Left ventricle myocardium inferior (tissue), 1 donor: ENCODE measurements at regions not wholly inside any gene's neighbourhood (a gene's known extent, or its start where the extent isn't known, plus 50 kb on each side); places are given as distances from the start of the nearest gene placed in this dataset.
A peak's percentile ranks its signal among the peaks of the same experiment; 100 is the strongest.

Source experiments
- DNase-seq: peaks from one replicate; pipeline ENCODE4 v3.0.0-alpha.2; 2020
- H3K27ac ChIP-seq: fragments of 200-600 bp; replicated peaks from 2 replicates; pipeline ENCODE4 v1.8.0; 2021
- H3K27me3 ChIP-seq: fragments of 200-600 bp; 2 replicates; pipeline ENCODE4 v1.8.0; 2021; ENCODE audit warnings: low read depth
- H3K36me3 ChIP-seq: fragments of 200-600 bp; 2 replicates; pipeline ENCODE4 v1.8.0; 2021
- H3K4me1 ChIP-seq: fragments of 200-600 bp; 2 replicates; pipeline ENCODE4 v1.8.0; 2021
- H3K4me3 ChIP-seq: fragments of 200-600 bp; 2 replicates; pipeline ENCODE4 v1.8.0; 2021; ENCODE audit warnings: mild to moderate bottlenecking, moderate library complexity
- H3K9me3 ChIP-seq: fragments of 200-600 bp; replicated peaks from 2 replicates; pipeline ENCODE4 v1.8.0; 2021
- CTCF ChIP-seq: fragments of 200-600 bp; IDR thresholded peaks from 2 replicates; pipeline ENCODE4 v1.8.0; 2021; ENCODE audit warnings: antibody characterized with exemption, mild to moderate bottlenecking, borderline replicate concordance
- intact Hi-C: fragments of 100-400 bp; cut with micrococcal nuclease; formaldehyde crosslinking; loops from one replicate; pipeline ENCODE4 v1.11.0; 2022
- donor health status: DM: no; HTN: yes; CAD: no; lungs with severe emphysema.

GRCh38 chr7:84941936-84942335 is 244.9 kb downstream of the SEMA3D start:
- Histone ChIP-seq H3K4me1 (no peaks in the 10 kb centered on the region), H3K36me3 (no peaks in the 10 kb centered on the region), H3K27ac (no peak overlapping the region), H3K9me3 (peaks cover 6% of the 10 kb centered on the region), H3K27me3 (no peaks in the 10 kb centered on the region), H3K4me3 (no peak overlapping the region)
- no peak for DNase-seq
- intact Hi-C loops = no loop called here
- TF ChIP-seq CTCF = no peak

- no peak for TF ChIP-seq CTCF
- no peak overlapping the region for H3K27ac ChIP-seq
- H3K4me3 ChIP-seq = no peak overlapping the region
- no peak for DNase-seq
- intact Hi-C loops = no loop called here
- no peaks in the 10 kb centered on the region for H3K36me3 ChIP-seq
- H3K9me3 ChIP-seq = peaks cover 6% of the 10 kb centered on the region
- H3K27me3 ChIP-seq = no peaks in the 10 kb centered on the region
- H3K4me1 ChIP-seq = no peaks in the 10 kb centered on the region
Measured at GRCh38 chr7:84941291-84941690, 245.6 kb downstream of the SEMA3D start.

- DNase-seq = no peak
- H3K36me3 ChIP-seq = no peaks in the 10 kb centered on the region
- H3K27ac ChIP-seq = no peak overlapping the region
- no peaks in the 10 kb centered on the region for H3K4me1 ChIP-seq
- no peak overlapping the region for H3K4me3 ChIP-seq
- H3K9me3 ChIP-seq = peaks cover 12% of the 10 kb centered on the region
- no peak for TF ChIP-seq CTCF
- H3K27me3 ChIP-seq = no peaks in the 10 kb centered on the region
- intact Hi-C loops = no loop called here
Measured at GRCh38 chr7:84939888-84940287, 247.0 kb downstream of the SEMA3D start.

GRCh38 chr7:84939442-84939841 is 247.4 kb downstream of the SEMA3D start:
- Histone ChIP-seq H3K27ac (no peak overlapping the region), H3K27me3 (no peaks in the 10 kb centered on the region), H3K4me3 (no peak overlapping the region), H3K4me1 (no peaks in the 10 kb centered on the region), H3K36me3 (no peaks in the 10 kb centered on the region), H3K9me3 (peaks cover 13% of the 10 kb centered on the region)
- no peak for DNase-seq
- intact Hi-C loops = no loop called here
- TF ChIP-seq CTCF = no peak

GRCh38 chr7:84924353-84924752 is 262.5 kb downstream of the SEMA3D start:
- intact Hi-C loops = no loop called here
- Histone ChIP-seq H3K4me3 (no peak overlapping the region), H3K27ac (no peak overlapping the region), H3K36me3 (no peaks in the 10 kb centered on the region), H3K27me3 (no peaks in the 10 kb centered on the region), H3K4me1 (peaks cover 6% of the 10 kb centered on the region), H3K9me3 (peaks cover 14% of the 10 kb centered on the region)
- TF ChIP-seq CTCF = no peak
- no peak for DNase-seq

- no peak for DNase-seq
- no peaks in the 10 kb centered on the region for H3K36me3 ChIP-seq
- H3K4me3 ChIP-seq = no peak overlapping the region
- intact Hi-C loops = no loop called here
- H3K27me3 ChIP-seq = no peaks in the 10 kb centered on the region
- no peak for TF ChIP-seq CTCF
- peak overlapping the region; percentile 16 for H3K27ac ChIP-seq
- peaks cover 6% of the 10 kb centered on the region for H3K4me1 ChIP-seq
- peaks cover 17% of the 10 kb centered on the region for H3K9me3 ChIP-seq
Measured at GRCh38 chr7:84923348-84923747, 263.5 kb downstream of the SEMA3D start.
